NOMO-1 (cell line): ENCODE measurements at regions not wholly inside any gene's neighbourhood (a gene's known extent, or its start where the extent isn't known, plus 50 kb on each side); places are given as distances from the start of the nearest gene placed in this dataset.

Experiments
- DNase-seq, 2 experiments: peaks; one replicate each; lab custom pipeline; 2025; ENCODE audit not compliant: unreplicated experiment in 2 of 2; lab: John Stamatoyannopoulos, UW

- DNase-seq, result no peak
Observed at GRCh38 chr13:64311112-64311511, 2895.5 kb upstream of the PCDH20 start.

GRCh38 chr13:64305246-64305645 is 2889.6 kb upstream of the PCDH20 start:
- no peak for DNase-seq

- no peak for DNase-seq
Observed at GRCh38 chr13:64300239-64300638, 2884.6 kb upstream of the PCDH20 start.

- no peak for DNase-seq
Observed at GRCh38 chr13:64293923-64294322, 2878.3 kb upstream of the PCDH20 start.

DNA sequence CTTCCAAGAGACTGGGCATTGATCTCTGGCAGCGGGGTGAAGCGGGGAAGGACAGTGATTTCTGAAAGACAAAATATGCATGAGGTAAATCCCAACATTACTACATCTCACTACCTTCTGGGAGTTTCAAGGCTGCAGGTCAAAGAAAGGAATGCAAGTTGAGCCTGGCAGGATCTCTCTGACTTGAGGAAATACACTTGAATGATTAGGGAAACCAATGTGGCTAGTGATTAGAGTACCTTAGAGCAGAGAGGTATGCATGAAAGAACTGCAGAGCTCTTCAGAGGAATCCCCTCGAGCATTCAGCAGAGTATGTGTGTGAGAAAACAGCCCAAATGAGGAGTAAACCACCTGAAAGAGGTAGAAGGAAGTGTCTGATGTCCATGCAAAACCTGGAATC is 2874.1 kb upstream of the PCDH20 start:
- no peak for DNase-seq

- DNase-seq, result no peak
Observed at GRCh38 chr13:64283926-64284325, 2868.3 kb upstream of the PCDH20 start.

DNA sequence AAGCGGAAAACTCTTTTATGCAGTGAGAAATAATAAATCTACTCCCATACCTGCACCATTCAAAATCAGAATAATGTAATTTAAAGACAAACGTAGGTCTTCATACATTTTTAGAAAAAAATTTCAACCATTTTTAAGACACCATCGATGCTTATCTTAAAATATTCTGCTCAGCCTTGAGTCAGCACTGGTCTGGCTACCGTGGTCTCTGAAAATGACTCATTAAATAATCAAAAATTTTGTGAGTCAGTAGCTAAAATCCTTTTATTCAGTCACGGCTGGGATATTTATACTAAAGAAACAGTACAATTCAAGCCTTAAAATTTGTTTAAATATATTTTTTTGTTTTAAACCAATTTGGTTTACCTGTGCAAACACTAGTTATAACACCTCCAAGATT is 2862.8 kb upstream of the PCDH20 start:
- no peak for DNase-seq

GRCh38 chr13:64277097-64277496 is 2861.4 kb upstream of the PCDH20 start:
- DNase-seq, result no peak

GRCh38 chr13:64276232-64276631 is 2860.6 kb upstream of the PCDH20 start:
- no peak for DNase-seq

DNA sequence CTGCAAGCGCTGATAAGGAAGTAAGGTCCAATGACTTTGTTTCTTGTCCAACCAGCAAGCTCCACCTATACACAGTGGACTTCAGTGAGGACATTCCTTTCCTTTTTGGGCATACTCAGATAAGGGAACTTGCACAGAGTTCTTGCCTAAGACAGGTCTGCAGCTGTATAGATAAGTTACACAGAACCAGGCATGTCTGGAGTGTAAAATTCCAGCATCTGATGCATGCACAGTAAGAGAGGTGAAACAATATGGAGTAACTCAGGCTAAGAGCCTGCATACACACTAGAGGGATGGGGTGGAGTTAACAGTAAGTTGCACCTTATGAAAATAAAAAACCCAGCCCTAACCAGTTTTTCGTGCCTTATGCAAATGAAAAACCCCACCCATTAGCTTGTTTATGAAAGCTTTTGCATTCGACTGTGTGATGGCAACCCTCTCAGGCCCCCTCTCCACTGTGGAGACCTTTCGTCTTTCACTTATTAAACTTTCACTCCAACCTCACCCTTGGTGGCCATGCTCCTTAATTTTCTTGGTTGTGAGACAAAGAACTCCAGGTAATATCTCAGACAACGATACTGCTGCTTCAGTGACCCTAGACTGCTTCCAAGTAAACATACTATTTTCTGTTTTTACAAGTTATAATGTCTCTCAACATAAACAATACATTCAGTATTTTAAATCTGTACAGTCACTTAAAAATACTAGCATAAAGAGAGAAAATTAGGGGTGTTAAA is 2859.0 kb upstream of the PCDH20 start:
- no peak for DNase-seq

GRCh38 chr13:64273780-64274179 is 2858.1 kb upstream of the PCDH20 start:
- DNase-seq, result no peak

- no peak for DNase-seq
Observed at GRCh38 chr13:64272681-64273080, 2857.0 kb upstream of the PCDH20 start.

DNA sequence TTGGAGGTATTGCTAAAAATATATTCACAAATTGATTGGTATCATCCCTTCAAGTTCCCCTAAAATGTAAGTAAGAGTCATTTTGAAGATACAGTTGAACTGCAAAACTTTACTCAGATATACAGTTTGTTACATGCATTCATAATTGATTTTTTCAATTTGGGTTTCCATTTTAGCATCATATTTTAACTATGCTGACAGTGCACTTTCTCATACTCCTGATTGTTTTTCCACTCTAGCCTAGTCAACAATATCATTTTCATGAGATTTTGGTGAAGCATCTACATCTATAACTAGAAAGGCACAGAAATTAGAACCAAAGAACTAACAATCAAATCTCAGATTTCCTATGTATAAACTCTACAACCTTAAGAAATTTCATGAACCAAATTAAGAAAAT is 2850.4 kb upstream of the PCDH20 start:
- DNase-seq, result no peak

DNA sequence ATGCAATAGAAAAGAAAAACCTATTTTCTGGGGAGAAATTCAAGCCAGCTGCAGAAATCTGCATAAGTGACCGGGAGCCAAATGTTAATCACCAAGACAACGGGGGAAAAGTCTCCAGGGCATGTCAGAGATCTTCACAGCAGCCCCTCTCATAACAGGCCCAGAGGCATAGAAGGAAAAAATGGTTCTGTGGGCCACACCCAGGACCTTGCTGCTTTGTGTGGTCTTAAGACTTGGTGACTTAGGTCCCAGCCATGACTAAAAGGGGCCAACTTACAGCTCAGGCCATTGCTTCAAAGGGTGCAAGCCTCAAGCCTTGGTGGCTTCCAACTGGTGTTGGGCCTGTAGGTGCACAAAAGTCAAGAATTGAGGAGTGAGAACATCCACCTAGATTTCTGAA is 2847.6 kb upstream of the PCDH20 start:
- no peak for DNase-seq

GRCh38 chr13:64256751-64257150 is 2841.1 kb upstream of the PCDH20 start:
- no peak for DNase-seq

DNA sequence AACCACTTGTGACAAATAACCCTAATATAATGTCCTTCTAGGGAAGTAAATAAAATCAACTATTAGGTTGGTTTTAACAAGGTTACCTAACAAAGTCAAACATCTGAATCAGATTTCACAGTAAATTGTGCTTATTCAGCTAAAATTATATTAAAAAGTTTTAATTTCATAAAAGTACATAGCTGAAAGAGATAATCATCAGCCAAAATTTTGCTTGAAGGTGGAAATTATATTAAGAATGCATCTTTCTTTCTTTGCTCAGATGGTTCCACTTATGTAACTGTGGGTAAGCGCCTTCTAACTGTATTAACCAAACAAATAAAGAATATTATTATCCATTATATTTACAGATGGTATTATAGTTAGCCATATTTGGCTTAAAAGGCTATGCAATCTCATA is 2840.3 kb upstream of the PCDH20 start:
- DNase-seq, result no peak

DNA sequence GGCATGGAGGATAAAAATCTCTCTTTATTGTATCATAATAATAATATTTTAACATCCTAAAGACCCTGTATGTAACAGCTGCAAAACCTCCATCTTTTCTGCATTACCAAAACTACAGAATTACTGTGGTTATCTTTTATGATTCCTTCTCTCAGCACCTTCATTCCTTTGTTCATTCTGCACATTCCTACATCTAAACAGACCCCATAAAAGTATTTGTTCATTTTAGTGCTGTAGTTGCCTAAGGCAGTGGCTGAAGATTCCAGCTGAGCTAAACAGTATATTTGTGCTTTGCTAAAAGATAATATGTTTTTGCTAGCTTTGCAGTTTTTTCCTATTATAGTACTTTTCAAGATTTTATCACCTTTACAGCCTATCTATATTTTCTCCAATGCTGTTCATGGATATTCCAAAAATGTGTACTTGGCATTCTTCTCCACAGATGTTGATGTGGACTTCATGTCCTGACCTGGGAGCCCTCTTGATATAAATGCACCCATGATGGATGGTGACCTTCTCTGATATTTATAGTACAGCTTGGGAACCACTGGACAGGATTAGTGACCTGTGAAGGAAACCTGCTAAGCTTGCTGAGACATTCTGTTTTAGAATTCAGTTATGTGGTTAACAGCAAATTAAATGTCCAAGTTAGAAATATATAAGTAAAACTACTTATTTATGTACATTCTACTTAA is 2832.9 kb upstream of the PCDH20 start:
- DNase-seq, result no peak

DNA sequence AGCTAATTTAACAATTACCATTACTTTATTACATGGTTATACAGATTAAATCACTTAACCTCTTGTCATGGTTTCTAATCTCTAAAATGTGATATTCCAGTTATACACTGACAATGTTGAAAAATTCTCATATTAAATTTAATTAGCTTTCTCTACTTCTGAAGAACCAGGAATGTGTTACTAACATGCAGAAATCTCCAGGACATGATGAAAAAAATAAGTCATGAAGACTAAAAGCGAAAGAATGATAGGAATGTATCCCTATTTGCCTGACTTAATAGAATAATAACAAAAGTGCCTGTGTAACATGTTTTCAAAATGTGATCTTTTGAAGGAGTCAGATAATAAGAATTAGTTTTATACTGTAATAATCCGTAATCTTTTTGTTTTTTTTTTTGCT is 2823.7 kb upstream of the PCDH20 start:
- no peak for DNase-seq

- no peak for DNase-seq
Observed at GRCh38 chr13:64234255-64234654, 2818.6 kb upstream of the PCDH20 start.

- no peak for DNase-seq
Observed at GRCh38 chr13:64223016-64223415, 2807.4 kb upstream of the PCDH20 start.

GRCh38 chr13:64206430-64207225 is 2791.0 kb upstream of the PCDH20 start:
- no peak for DNase-seq

DNA sequence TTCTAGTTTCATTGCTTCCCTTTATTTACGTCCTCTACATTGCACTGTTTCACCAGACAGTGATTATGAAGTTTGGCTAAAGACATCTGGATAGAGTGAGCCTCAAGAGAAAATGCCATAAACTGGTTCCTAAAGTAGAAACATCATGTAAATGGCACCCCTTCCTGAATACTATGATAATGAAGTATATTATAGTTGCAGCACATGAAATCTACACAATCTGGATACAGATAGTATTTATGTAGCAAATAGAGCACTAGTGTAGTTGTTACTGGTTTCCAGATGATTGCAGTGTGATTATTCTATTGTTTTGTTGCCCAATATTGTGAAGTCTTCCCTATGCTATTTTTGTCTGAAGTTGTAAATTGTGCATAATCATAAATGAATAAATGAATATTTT is 2786.9 kb upstream of the PCDH20 start:
- no peak for DNase-seq
